Fibroblast of skin of scalp (primary cell): ENCODE measurements at regions not wholly inside any gene's neighbourhood (a gene's known extent, or its start where the extent isn't known, plus 50 kb on each side); places are given as distances from the start of the nearest gene placed in this dataset.

Experiments used
- DNase-seq: peaks from one replicate; pipeline ENCODE4 v3.0.0-alpha.2; 2013

DNA sequence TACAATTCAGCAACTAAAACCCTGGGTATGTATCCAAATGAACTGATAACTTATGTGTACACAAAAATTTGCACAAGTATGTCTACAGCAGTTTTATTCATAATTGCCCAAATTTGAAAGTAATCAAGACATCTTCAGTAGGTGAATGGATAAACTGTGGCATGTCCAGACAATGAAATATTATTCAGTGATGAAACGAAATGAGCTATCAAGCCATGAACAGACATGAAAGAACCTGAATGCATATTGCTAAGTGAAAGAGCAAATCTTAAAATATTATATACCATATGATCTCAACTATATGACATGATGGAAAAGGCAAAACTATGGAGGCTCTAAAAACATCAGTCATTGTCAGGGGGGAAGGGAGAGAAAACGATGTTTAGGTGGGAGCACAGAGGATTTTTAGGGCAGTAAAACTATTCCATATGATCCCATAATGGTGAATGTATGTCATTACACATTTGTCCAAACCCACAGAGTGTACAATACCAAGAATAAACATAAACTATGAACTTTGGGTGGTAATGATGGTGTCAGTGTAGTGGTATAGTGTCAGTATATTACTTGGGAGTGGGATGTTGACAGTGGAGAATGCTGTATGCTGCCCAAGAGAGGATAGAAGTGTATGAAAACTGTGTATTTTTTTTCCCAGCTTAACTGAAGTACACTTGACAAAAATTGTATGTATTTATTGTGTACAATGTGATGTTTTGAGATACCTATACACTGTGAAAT lies 92.8 kb upstream of the PPP2R5A start:
- no peak for DNase-seq

DNA sequence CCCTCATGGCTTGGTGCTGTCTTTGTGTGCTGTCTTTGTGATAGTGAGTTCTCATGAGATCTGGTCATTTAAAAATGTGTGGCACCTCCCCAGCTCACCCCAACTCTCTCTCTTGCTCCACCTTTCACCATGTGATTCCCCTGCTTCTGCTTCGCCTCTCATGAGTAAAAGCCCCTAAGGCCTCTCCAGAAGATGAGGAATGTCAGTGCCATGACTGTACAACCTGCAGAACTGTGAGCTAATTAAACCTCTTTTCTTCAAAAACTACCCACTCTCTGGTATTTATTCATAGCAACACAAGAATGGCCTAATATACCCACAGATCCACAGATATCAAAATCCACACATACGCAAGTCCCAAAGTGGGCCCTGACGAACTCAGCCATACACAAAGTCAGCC lies 88.9 kb upstream of the PPP2R5A start:
- no peak for DNase-seq

DNA sequence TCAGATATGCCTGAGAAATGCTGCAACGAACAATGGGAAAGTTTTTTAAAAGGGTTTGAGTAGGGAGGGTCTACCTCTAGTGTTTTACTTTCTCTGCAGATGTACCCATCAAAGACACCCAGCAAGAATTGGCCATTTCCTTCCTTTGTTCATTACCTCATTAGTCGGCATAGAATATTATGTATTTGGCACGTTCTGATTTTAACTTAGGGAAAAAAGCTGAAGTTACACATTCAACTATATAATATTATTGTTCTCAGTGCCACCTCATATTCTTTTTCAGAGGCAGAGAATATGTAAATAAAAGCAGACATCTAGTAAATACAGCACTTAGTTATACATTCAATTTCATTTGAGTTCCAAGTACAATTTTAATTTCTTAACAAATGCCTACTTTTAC lies 83.7 kb upstream of the PPP2R5A start:
- DNase-seq = no peak

DNA sequence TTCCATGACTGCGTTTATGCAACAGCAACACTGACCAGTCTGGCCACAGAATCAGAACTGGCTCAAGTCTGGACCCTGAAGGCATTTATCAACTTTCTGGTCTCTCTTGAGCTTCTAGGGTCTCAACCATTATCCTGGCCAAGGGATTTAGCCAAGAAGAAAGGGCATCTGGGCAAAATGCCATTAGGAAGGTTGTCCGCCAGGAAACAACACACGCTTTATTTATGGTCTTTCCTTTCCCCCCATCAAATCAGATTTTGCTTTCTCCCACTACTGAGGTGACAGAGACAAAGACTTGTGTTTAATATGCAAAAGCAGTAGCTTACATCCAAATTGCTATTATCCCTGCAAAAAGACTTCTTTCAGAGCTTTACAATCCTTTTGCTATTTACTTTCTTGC lies 81.6 kb upstream of the PPP2R5A start:
- DNase-seq = no peak

DNA sequence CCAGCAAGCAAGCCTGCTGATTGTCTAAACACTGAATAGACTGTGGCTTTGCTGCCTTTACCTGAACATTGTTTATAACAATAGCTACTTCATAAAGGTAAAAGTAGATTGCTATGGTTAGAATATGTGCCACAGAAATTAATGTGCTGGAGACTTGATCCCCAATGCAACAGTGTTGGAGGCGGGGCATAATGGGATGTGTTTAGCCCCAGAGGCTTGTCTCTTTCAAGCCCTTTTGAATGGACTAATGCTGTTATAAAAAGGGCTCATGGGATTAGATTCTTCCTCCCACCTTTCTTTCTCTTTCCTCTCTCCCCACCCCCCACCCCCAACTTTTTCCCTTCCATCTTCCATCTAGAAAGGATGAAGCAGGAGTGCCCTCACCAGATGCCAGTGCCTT lies 80.2 kb upstream of the PPP2R5A start:
- DNase-seq = no peak

DNA sequence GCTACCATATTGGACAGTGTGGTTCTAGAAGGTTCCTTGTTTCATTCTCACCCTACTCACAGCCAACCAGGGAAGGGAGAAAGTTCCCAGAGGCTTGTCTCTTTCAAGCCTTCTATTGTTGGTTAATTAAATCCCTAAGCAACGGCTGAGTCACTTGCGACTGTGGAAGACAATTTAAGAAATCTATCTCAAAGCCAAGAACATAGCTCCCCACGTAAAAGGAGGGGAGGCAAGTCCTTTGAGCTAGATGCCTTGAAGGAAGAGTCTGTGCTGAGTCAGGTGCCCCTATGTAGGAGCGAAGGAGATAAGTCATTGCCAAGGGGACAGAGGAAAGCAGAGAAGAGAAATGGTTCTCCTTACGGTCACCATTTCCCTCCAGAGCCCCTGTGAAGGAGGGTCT lies 79.4 kb upstream of the PPP2R5A start:
- no peak for DNase-seq

DNA sequence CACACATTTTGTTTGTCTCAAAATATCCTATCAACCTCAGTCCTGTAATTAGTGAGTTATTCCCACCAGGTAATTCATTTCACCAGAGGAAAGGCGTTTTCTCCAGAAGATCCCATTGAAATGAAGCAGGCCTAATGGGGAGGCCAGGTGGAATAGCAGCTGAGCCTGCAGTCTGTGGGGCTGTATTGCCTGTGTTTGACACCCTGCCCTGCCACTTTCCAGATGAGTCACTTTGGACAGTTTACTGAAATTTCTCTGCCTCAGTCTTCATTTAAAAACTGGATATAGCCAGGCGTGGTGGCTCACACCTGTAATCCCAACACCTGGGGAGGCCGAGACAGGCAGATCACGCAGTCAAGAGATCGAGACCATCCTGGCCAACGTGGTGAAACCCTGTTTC lies 78.1 kb upstream of the PPP2R5A start:
- DNase-seq = no peak

DNA sequence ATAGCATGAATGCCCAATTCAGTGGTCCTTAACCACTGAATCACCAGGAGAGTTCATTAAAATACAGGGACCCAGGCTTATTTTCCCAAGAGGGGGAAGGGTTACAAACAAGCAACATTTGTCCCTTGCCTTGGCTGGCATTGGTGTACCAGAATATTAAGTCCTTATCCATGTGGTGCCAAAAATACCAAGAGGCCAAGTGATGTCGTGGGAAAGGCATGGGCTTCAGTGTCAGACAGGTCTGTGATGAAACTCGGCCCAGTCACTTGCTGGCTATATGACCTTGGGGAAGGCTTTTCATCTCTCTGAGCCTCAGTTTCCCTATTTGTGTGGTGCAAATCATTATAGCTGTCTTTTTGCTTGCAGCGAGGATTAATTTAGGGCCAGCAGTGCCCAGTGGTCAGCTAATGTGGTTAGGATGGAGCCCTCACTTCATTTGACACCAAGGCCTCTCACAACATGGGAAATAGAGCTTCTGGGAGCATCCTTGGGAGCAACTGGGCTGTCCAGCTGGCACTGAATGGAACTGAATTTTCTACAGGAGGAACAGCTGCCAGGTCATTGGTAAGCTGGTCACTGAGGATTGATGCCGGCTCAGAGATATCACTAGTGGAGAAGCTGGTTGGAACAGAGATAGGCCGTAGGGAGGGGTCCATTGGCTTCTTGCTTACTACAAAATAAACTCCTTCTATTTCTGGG lies 77.2 kb upstream of the PPP2R5A start:
- DNase-seq = no peak

DNA sequence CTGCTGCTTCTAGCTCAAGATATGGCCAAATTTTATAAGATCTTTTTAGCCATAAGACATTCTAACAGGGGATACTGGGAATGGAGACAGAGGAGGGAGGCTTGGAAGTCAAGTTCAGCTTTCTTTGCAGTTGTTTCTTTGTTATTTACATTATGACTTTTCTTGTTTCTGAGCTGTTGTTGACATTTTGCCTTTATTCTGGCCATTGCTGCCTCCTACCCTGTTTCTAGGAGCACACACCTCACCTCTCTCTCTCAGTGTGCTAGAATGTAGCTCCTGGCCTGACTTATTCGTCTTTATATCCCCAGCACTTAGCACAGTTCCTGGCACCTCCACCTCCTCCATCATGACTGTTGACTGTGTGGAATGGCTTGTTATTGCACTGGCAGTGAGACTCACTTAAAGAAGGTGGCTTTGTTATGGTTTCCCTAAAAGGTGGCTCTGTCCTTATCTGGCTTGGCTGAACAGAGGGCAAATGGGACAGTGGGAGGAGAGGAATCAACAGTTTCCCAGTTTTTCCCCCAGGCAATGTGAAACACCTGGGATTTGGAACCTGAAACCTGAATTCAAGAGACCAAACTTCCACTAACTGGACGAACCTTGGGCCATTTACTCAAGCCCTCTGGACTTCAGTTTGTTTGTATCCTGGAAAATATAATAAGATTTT lies 76.1 kb upstream of the PPP2R5A start:
- no peak for DNase-seq

DNA sequence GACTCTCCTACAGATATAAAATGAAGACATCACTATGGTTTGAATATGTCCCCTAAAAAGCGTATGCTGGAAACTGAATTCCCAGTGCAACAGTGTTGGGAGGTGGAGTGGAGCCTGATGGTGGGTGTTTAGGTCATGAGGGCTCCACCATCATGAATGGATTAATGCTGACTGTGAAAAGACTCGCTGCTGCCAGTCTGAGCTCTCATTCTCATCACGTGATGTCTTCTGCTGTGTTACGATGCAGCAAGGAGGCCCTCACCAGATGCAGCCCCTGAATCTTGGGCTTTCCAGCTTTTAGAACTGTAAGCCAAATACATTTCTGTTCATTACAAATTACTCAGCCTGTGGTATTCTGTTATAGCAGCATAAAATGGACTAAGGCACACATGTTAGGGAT lies 73.8 kb upstream of the PPP2R5A start:
- DNase-seq = no peak

DNA sequence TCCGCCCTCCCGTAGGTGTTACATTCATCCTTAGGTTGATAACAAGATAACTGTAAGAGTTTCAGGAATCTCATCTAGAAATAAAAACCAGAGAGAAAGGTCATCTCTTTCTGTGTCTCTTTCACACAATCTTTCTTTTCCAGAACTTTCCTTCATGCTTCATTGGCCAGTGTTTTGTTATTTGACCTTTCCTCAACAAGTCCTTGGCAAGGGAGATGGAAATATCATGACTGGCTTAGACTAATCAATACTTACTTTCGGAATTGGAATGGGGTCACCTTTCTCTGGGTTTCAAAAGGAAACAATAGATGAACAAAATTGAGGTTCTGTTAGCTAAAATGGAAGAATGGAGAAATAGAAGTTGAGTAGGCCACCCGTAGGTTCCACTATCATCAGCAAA lies 72.9 kb upstream of the PPP2R5A start:
- no peak for DNase-seq

DNA sequence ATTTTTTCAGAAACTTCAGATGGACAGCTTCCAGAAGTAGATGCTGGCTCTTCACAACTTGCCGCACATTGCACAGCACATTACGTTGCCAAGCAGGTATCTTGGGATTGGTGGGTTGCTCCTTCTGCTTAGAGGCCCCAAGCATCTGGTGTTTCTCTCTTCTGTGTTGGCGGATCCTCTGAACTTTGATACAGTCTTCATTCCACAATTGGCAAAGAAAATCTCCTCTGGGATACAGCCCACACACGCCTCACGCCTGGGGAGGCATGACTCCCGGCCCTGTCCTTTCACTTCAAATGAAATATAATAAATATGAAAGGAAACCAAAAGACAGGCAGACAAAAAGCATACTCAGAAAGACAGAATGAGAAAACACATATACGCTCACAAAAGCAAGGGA lies 72.3 kb upstream of the PPP2R5A start:
- no peak for DNase-seq

DNA sequence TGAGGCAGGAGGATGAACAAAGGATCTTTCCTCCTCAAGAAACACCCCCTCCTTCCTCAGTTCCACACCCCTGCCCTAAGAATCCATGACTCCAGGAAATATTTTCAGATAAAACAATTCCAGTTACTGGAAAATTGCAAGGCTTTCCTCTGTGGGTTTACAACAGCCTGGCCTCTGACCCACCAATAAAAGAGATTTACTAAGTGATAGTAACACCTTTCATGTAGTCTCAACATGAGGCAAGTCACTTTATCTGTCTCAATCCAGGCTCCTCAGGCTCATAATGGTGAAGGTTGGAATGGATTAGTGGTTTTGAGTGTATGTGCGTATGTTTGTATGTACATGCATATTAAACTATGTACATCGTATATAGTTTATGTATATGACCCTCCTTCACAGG lies 71.4 kb upstream of the PPP2R5A start:
- no peak for DNase-seq

DNA sequence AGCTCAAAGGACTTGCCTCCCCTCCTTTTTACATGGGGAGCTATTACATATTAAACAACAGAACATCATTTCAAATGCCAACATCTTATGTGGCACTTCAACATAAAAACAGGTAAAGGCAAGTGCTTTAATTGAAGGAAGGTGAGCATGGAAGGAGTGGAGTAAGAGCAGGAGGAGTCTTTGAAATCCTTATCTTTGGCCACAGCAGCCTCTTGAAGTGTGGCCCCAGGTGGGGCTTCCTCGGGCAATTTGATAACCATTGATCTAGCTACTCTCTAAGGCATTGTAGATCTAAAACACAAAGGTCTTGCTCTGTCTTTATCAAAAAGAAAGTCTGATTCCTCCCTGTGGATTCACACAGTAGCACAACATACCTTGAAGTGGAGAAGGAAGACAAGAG lies 70.9 kb upstream of the PPP2R5A start:
- no peak for DNase-seq

DNA sequence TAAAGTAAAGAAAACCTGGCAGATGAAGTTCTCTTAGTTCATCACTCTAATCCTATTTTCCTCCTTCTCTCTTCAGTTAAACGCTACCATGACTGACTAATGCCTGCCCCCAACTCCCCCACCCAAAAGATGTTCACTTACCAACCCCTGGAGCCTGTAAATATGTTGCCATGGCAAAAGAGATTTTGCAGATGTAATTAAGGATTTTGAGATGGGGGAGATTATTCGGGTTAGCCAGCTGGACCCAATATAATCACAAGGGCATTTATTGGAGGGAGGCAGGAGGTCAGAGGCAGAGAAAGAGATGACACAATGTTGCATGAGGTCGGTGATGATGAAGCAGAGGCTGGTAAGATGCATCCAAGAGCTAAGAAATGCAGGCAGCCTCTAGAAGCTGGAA lies 69.3 kb upstream of the PPP2R5A start:
- DNase-seq = no peak

DNA sequence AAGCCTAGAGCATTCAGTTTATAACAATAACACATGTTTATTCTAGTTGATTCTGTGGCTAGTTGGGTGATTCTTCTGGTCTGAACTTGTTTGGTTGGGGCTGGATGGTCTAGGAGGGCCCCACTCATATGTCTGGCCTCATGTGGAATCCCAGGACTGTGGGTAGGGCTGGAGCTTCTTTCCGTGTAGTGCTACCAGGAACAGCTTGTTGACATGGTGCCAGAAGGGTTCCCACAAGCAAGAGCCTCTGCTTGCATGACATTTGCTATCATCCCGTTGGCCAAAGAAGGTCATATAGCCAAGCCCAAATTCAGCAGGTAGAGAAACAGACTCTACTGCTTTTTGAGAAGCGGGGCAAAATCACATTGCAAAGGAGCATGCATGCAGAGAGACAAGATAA lies 67.6 kb upstream of the PPP2R5A start:
- no peak for DNase-seq

DNA sequence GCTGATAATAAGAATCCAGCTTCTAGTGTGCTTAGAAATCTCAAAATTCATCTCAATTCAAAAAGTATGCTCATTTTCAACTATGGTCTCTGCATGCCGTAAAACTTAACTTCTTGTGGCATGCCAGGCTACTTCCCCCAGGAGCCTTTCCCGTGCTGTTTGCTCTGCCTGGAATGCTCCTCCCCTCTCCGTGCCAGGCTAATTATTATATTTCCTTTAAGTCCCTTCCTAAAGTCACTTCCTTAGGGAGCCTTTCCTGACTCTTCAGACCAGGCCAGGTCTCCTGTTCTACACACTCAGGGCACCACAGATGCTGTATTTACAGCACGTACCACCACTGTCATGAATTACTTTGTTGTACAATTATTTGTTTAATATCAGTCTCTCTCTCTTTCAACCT lies 67.1 kb upstream of the PPP2R5A start:
- DNase-seq = no peak

DNA sequence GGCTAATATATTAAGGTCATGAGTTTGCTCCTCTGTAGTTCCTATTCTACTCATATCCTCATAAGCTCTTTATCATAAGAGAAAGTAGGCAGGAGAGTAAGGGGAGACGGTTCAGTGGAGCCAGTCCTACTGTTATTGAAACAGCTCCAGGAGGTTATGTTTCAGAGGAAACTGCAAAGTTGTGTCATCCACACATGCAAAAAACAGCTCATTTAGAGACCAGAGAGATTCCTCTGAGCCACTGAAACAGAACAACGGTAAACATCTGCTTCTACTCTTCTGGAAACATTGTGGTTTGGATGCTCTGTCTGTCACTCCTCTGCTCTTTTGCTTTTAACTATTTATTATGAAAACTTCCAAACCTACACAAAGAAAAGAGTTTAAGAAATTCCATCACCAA lies 66.3 kb upstream of the PPP2R5A start:
- DNase-seq = peak; percentile 82

DNA sequence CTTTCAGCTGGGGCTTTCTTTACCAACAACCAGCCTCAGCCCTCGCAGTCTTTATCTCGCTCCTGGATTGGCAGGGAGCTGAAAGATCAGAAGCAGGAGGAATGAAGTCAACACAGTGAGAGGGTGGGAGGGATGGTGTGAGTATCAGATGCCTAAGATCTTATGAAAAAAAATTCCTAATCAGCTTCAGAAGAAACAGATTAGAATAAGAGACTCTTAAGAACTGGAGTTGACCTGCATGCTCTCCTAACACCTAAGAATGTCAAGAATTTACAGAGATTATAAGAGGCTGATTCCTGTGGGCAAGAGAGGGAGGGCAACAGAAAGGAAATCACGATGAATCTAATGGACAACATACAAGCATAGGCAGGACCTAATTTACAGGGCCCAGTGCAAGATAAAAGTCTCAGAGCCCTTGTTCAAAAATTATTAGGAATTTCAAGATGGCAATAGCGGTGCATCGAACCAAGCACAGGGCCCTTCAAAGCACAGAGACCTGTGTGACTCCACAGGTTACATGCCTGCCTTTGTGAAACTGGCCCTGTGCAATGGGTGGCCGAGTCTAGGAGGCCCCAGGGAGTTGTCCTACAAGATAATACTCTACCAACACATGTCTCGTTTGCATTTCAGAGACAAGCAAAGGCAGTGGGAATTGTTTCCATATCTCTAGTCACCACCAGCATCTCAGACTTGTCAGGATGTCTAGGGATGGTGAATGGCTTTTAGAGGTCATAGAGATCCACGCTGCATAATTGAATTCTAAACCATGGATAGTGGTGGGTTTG lies 65.3 kb upstream of the PPP2R5A start:
- peak; percentile 45 for DNase-seq

DNA sequence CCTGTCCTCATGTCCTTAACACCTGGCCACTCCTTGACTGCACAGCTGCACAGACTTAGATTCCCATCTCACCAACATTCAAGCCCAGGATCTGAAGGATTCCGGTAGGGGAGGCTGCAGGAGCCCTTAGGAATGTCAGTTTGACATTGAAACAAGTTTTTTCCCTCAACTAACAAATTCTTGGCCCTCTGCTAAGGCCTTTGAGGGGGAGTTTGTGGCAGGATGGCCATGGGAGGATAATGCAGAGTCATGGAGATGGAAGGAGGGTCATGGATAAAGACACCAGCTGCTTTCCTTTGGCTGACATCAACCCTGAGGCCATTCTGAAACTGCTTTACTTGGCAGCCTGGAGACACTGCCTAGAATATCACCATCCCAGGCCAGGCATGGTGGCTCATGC lies 63.4 kb upstream of the PPP2R5A start:
- no peak for DNase-seq

DNA sequence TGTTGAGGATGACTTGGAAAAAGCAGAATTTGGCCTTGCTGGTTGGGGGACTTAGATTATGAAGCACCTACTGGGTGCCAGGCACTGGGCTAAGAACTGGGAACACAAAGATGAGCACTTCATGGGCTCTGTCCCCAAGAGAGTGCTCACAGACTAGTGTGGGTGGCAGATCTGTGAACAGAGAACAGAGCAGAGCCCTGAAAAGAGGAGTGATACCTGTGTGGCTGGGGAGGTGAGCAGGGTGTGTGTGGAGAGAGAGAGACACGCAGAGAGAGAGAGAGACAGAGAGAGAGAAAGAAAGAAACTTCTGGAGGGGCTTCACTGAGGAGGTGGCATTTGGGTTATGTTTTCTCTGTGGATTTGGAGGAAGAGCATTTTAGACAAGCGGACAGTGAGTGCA lies 61.1 kb upstream of the PPP2R5A start:
- DNase-seq = no peak

DNA sequence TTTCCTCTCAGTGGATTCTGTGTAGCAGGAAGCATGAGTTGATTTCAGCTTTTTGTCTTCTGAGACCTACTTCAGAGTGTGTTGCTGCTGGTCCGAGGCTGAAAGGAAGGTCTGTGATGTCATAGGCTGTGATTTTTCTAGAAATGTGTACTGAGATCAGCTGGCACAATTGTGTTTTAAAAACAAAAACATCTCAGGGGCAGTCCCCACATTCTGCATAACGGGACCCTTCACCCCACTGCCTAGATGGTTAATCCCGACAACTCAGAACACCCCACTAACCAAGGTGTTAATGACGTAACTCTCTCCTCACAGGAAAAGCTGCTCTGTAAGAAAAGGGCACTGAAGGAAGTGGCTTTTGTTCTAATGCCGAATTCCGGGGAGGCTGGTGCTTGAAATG lies 59.8 kb upstream of the PPP2R5A start:
- DNase-seq = no peak

DNA sequence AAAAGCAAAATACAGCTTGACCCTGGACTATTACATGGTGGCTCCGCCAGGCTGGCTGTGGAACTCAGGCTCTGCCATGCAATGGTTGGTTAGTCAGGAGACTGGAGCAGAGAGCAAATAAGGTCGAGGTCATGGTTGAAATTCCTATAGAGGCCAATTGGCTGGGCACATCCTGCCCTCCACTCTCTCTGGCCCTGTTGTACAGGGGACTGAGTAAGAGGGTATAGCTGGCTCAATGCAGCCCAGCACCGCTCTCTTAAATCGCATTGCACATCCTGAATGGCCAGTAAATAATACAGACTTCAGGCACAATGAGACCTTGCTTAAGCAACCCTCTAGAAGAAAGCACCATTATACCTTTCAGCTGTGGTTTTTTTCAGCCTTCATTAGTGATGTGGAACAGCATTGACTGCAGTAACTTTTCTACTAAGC lies 59.3 kb upstream of the PPP2R5A start:
- no peak for DNase-seq
